Left ventricle myocardium inferior (tissue), 1 donor: ENCODE measurements at regions not wholly inside any gene's neighbourhood (a gene's known extent, or its start where the extent isn't known, plus 50 kb on each side); places are given as distances from the start of the nearest gene placed in this dataset.
"Not testable (repeated sequence)": the region's sequence is repeated elsewhere in the genome, so short reads cannot be mapped to it uniquely, and the experiment has no call there.

Source experiments
- DNase-seq: peaks from one replicate; pipeline ENCODE4 v3.0.0-alpha.2; 2020
- H3K27ac ChIP-seq: fragments of 200-600 bp; replicated peaks from 2 replicates; pipeline ENCODE4 v1.8.0; 2021
- H3K27me3 ChIP-seq: fragments of 200-600 bp; 2 replicates; pipeline ENCODE4 v1.8.0; 2021; ENCODE audit warnings: low read depth
- H3K36me3 ChIP-seq: fragments of 200-600 bp; 2 replicates; pipeline ENCODE4 v1.8.0; 2021
- H3K4me1 ChIP-seq: fragments of 200-600 bp; 2 replicates; pipeline ENCODE4 v1.8.0; 2021
- H3K4me3 ChIP-seq: fragments of 200-600 bp; 2 replicates; pipeline ENCODE4 v1.8.0; 2021; ENCODE audit warnings: mild to moderate bottlenecking, moderate library complexity
- H3K9me3 ChIP-seq: fragments of 200-600 bp; replicated peaks from 2 replicates; pipeline ENCODE4 v1.8.0; 2021
- CTCF ChIP-seq: fragments of 200-600 bp; IDR thresholded peaks from 2 replicates; pipeline ENCODE4 v1.8.0; 2021; ENCODE audit warnings: antibody characterized with exemption, mild to moderate bottlenecking, borderline replicate concordance
- intact Hi-C: fragments of 100-400 bp; cut with micrococcal nuclease; formaldehyde crosslinking; loops from one replicate; pipeline ENCODE4 v1.11.0; 2022
- donor health status: DM: no; HTN: yes; CAD: no; lungs with severe emphysema.

- no peak for TF ChIP-seq CTCF
- peaks cover 12% of the 10 kb centered on the region for H3K27me3 ChIP-seq
- intact Hi-C loops, result no loop called here
Observed at GRCh38 chr2:17146358-17146757, 371.9 kb downstream of the RAD51AP2 start.

GRCh38 chr2:17136877-17137276 is 381.4 kb downstream of the RAD51AP2 start:
- Histone ChIP-seq H3K27me3 (peaks cover 26% of the 10 kb centered on the region), H3K9me3 (no peaks in the 10 kb centered on the region), H3K36me3 (no peaks in the 10 kb centered on the region), H3K27ac (no peak overlapping the region), H3K4me3 (no peak overlapping the region), H3K4me1 (no peaks in the 10 kb centered on the region)
- no peak for TF ChIP-seq CTCF
- intact Hi-C loops, result no loop called here
- no peak for DNase-seq

More at GRCh38 chr2:17146358-17146757, 371.9 kb downstream of the RAD51AP2 start:
- Histone ChIP-seq H3K4me1 (no peaks in the 10 kb centered on the region), H3K4me3 (no peak overlapping the region), H3K27ac (no peak overlapping the region), H3K36me3 (no peaks in the 10 kb centered on the region), H3K9me3 (no peaks in the 10 kb centered on the region)
- DNase-seq, result no peak

- no peak for DNase-seq
- intact Hi-C loops, result no loop called here
- no peak for TF ChIP-seq CTCF
- no peaks in the 10 kb centered on the region for H3K4me1 ChIP-seq
- H3K36me3 ChIP-seq, result no peaks in the 10 kb centered on the region
- H3K27me3 ChIP-seq, result peaks cover 22% of the 10 kb centered on the region
- no peaks in the 10 kb centered on the region for H3K9me3 ChIP-seq
- no peak overlapping the region for H3K4me3 ChIP-seq
- no peak overlapping the region for H3K27ac ChIP-seq
Observed at GRCh38 chr2:17136231-17136630, 382.0 kb downstream of the RAD51AP2 start.

- no peaks in the 10 kb centered on the region for H3K4me1 ChIP-seq
- DNase-seq, result no peak
- peaks cover 17% of the 10 kb centered on the region for H3K27me3 ChIP-seq
- no peaks in the 10 kb centered on the region for H3K36me3 ChIP-seq
- no peak overlapping the region for H3K4me3 ChIP-seq
- intact Hi-C loops, result no loop called here
- no peak overlapping the region for H3K27ac ChIP-seq
- no peaks in the 10 kb centered on the region for H3K9me3 ChIP-seq
- no peak for TF ChIP-seq CTCF
Observed at GRCh38 chr2:17135619-17136018, 382.6 kb downstream of the RAD51AP2 start.

- H3K9me3 ChIP-seq, result no peaks in the 10 kb centered on the region
- intact Hi-C loops, result no loop called here
- DNase-seq, result no peak
- H3K36me3 ChIP-seq, result no peaks in the 10 kb centered on the region
- H3K4me1 ChIP-seq, result no peaks in the 10 kb centered on the region
- no peak overlapping the region for H3K27ac ChIP-seq
- no peak overlapping the region for H3K4me3 ChIP-seq
- no peak for TF ChIP-seq CTCF
- peaks cover 1% of the 10 kb centered on the region for H3K27me3 ChIP-seq
Observed at GRCh38 chr2:17133052-17133671, 385.1 kb downstream of the RAD51AP2 start.

GRCh38 chr2:17130627-17131026 is 387.6 kb downstream of the RAD51AP2 start:
- not testable (repeated sequence) for H3K9me3 ChIP-seq, H3K27me3 ChIP-seq, DNase-seq

More at GRCh38 chr2:17130627-17131026, 387.6 kb downstream of the RAD51AP2 start:
- intact Hi-C loops, H3K4me1 ChIP-seq, H3K4me3 ChIP-seq, H3K36me3 ChIP-seq, H3K27ac ChIP-seq: not testable (repeated sequence)
